GM23248 (cell line): ENCODE measurements at regions not wholly inside any gene's neighbourhood (a gene's known extent, or its start where the extent isn't known, plus 50 kb on each side); places are given as distances from the start of the nearest gene placed in this dataset.
A peak's percentile ranks its signal among the peaks of the same experiment; 100 is the strongest.

Source experiments
- DNase-seq: peaks from one replicate; pipeline ENCODE4 v3.0.0-alpha.2; 2015
- H2AFZ ChIP-seq: fragments of 200-600 bp; sonication (generic); 2 replicates; pipeline ENCODE4 v1.6.1; 2016; ENCODE audit warnings: antibody characterized with exemption
- H3F3A ChIP-seq: fragments of 200-600 bp; sonication (generic); 2 replicates; pipeline ENCODE4 v1.6.1; 2016; ENCODE audit warnings: mild to moderate bottlenecking, antibody characterized with exemption, mixed run types; ENCODE audit not compliant: insufficient read depth
- H3K27ac ChIP-seq: fragments of 200-600 bp; sonication (generic); 2 replicates; pipeline ENCODE4 v1.5.1; 2016; ENCODE audit warnings: mild to moderate bottlenecking
- H3K27me3 ChIP-seq: fragments of 200-600 bp; sonication (generic); replicated peaks from 2 replicates; pipeline ENCODE4 v1.6.1; 2016; ENCODE audit warnings: mild to moderate bottlenecking; ENCODE audit not compliant: insufficient read depth
- H3K36me3 ChIP-seq: fragments of 200-600 bp; sonication (generic); 2 replicates; pipeline ENCODE4 v1.6.1; 2016; ENCODE audit warnings: low read depth, mild to moderate bottlenecking
- H3K4me1 ChIP-seq: fragments of 200-600 bp; sonication (generic); 2 replicates; pipeline ENCODE4 v1.6.1; 2016; ENCODE audit warnings: mild to moderate bottlenecking; ENCODE audit not compliant: insufficient read depth
- H3K4me2 ChIP-seq: fragments of 200-600 bp; sonication (generic); one replicate; pipeline ENCODE4 v1.6.1; 2016; ENCODE audit warnings: mild to moderate bottlenecking; ENCODE audit not compliant: unreplicated experiment
- H3K4me3 ChIP-seq: fragments of 200-600 bp; sonication (generic); 2 replicates; pipeline ENCODE4 v1.5.1; 2016; ENCODE audit warnings: mild to moderate bottlenecking
- H3K79me2 ChIP-seq: fragments of 200-600 bp; sonication (generic); 2 replicates; pipeline ENCODE4 v1.6.1; 2016; ENCODE audit warnings: mild to moderate bottlenecking; ENCODE audit not compliant: insufficient read depth
- H3K9ac ChIP-seq: fragments of 200-600 bp; sonication (generic); 2 replicates; pipeline ENCODE4 v1.6.1; 2016; ENCODE audit warnings: mild to moderate bottlenecking
- H3K9me2 ChIP-seq: fragments of 200-600 bp; sonication (generic); 2 replicates; pipeline ENCODE4 v1.6.1; 2016; ENCODE audit warnings: mixed run types, mild to moderate bottlenecking, moderate library complexity; ENCODE audit not compliant: insufficient read depth
- H3K9me3 ChIP-seq: fragments of 200-600 bp; sonication (generic); one replicate; pipeline ENCODE4 v1.6.1; 2017; ENCODE audit warnings: low read depth
- H4K20me1 ChIP-seq: fragments of 200-600 bp; sonication (generic); 2 replicates; pipeline ENCODE4 v1.6.0; 2016; ENCODE audit not compliant: insufficient read depth
- EZH2 ChIP-seq: fragments of 200-600 bp; sonication (generic); IDR thresholded peaks from 2 replicates; pipeline ENCODE4 v1.6.1; 2018; ENCODE audit warnings: antibody characterized with exemption, mild to moderate bottlenecking; ENCODE audit not compliant: insufficient read depth, poor library complexity, severe bottlenecking
- EZH2phosphoT487 ChIP-seq: fragments of 200-600 bp; sonication (generic); IDR thresholded peaks from 2 replicates; pipeline ENCODE4 v1.6.1; 2018; ENCODE audit warnings: antibody characterized with exemption, moderate library complexity, mild to moderate bottlenecking, low read depth; ENCODE audit not compliant: insufficient read depth
- WGBS, 2 experiments: methylation state at CpG; one replicate each; pipeline ENCODE4 v1.1.6; 2015 to 2017; ENCODE audit warnings: low lambda C conversion rate in 2 of 2, low coverage in 1 of 2; ENCODE audit errors: missing lambda C conversion rate in 2 of 2; 5-methylcytosine and 5-hydroxymethylcytosine counted together
- in situ Hi-C: fragments of 300-500 bp; cut with MboI; formaldehyde crosslinking; loops from 2 replicates; pipeline ENCODE4 v1.15.0; 2020

DNA sequence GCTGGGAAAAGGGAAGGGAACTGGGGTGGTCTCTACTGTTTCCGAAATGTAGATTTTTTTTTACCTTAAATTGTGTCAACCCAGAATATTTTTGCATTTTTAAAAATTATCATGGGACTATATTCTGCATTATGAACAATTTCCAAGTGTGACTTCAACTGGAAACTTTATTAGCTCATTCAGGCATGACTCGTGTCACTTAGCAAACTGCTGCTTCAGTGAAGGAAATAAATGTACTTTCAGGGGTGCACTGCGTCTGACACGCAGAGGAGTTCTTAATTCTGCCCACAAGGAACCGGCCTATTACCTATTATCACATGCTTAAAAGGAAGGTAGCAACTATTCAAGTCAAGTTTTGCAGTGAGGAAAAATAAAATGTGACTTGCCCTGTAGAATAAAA lies 291.3 kb upstream of the PRDM1 start:
- Histone ChIP-seq H3K4me2 (no peak overlapping the region), H3K27ac (no peak overlapping the region), H3K9me3 (no peaks in the 10 kb centered on the region), H3K79me2 (no peaks in the 10 kb centered on the region), H3K4me1 (peaks cover 30% of the 10 kb centered on the region), H3F3A (peaks cover 23% of the 10 kb centered on the region), H3K9ac (no peak overlapping the region), H2AFZ (no peak overlapping the region), H3K27me3 (no peaks in the 10 kb centered on the region), H3K36me3 (no peaks in the 10 kb centered on the region), H4K20me1 (no peaks in the 10 kb centered on the region), H3K4me3 (no peak overlapping the region), H3K9me2 (no peaks in the 10 kb centered on the region)
- WGBS, 2 experiments: 51 to 65% methylated on average over 5 of the region's 5 CpGs
- in situ Hi-C loops: no loop called here
- no peak for TF ChIP-seq EZH2phosphoT487
- TF ChIP-seq EZH2: no peak
- DNase-seq: peak; percentile 35

DNA sequence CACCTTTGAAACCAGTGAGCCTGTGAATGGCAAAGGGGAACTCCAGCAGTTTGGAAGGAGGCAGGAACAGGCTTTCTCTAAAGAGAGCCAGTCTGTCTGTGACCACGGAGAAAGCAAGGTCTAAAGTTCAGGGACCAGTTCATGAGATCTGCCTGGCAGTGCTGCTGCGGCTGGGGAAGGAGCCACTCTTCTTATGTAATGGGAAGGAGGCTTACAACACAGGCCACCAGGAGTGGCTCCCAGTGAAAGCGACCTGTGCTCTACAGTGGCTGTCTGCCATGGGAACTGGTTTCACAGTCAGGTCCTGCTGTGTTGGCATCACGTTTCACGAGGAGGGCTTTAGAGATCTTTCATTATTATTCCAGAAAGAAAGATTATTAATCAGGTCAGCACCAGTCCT lies 291.9 kb upstream of the PRDM1 start:
- Histone ChIP-seq H2AFZ (peak overlapping the region; percentile 18; the same call in 1 of the 2 replicates), H3K9ac (no peak overlapping the region), H3K9me3 (no peaks in the 10 kb centered on the region), H3K4me2 (no peak overlapping the region), H4K20me1 (no peaks in the 10 kb centered on the region), H3K27ac (no peak overlapping the region), H3K36me3 (no peaks in the 10 kb centered on the region), H3K79me2 (no peaks in the 10 kb centered on the region), H3F3A (peaks cover 23% of the 10 kb centered on the region), H3K27me3 (no peaks in the 10 kb centered on the region), H3K4me3 (no peak overlapping the region), H3K4me1 (peaks cover 30% of the 10 kb centered on the region), H3K9me2 (no peaks in the 10 kb centered on the region)
- TF ChIP-seq EZH2phosphoT487 (no peak), EZH2 (no peak)
- WGBS, 2 experiments: 24 to 25% methylated on average over 5 of the region's 5 CpGs
- peak; percentile 55 for DNase-seq
- in situ Hi-C loops: no loop called here

DNA sequence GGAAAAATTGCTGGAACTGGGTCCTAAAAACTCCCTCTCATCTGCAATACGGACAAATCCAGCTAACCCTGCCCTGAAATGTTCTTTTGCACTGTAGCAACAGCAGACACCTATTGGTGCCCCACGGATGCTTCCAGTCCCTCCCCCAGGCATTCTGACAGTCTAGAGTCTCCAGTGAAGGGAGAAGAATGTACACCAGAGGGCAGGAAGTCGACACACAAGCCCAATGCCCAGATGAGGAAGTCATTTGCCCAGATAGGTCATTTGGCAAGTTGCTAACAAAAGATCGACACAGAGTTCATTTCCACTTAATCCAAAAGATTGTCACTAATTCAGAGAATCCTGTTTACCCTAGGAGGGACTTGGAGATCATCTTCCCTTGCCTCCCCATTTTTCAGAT lies 293.0 kb upstream of the PRDM1 start:
- Histone ChIP-seq H3K36me3 (no peaks in the 10 kb centered on the region), H3K9me3 (no peaks in the 10 kb centered on the region), H3F3A (peaks cover 17% of the 10 kb centered on the region), H3K4me3 (no peak overlapping the region), H3K4me2 (no peak overlapping the region), H3K4me1 (peaks cover 18% of the 10 kb centered on the region), H3K9me2 (no peaks in the 10 kb centered on the region), H4K20me1 (no peaks in the 10 kb centered on the region), H3K79me2 (no peaks in the 10 kb centered on the region), H3K27me3 (no peaks in the 10 kb centered on the region), H2AFZ (no peak overlapping the region), H3K27ac (no peak overlapping the region), H3K9ac (no peak overlapping the region)
- no peak for TF ChIP-seq EZH2phosphoT487
- TF ChIP-seq EZH2: no peak
- in situ Hi-C loops: no loop called here
- no peak for DNase-seq
- 90% methylated on average over 4 of the region's 4 CpGs for WGBS, 2 experiments

DNA sequence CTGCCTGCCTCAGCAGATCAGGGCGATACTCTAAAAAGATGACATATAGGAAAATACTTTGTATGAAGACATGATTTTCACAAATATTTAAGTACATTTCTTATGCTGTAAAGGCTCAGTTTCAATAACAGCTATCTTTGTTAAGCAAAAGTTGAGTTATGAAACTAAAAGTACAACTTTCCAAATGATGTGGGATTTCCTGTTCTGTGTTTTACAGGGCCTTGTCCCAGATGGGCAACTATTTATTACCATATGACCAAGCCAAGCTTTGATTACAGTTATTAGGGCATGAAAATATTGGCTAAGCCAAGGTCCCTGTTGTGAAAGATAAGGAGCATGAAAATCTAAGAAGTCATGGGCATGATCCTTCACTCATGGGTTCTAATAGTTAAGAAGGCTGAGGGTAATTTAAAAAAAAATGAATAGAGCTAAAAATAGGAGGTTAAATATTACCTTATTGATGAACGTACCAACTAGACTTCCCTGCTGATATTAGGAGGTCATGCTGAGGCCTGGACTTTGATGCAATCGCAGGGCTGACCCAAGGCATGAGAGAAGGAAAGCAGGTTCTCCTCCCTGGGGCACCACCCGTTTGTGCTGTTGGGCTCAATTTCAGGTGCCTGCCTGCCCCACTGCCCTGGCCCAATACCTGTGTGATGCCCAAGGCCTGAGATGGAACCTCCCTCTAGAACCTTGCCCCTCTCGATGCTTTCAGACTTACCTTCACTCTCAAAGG lies 294.4 kb upstream of the PRDM1 start:
- Histone ChIP-seq H4K20me1 (no peaks in the 10 kb centered on the region), H3K27me3 (no peaks in the 10 kb centered on the region), H3F3A (peaks cover 4% of the 10 kb centered on the region; the same call in 1 of the 2 replicates), H3K9me3 (no peaks in the 10 kb centered on the region), H2AFZ (no peak overlapping the region), H3K9ac (no peak overlapping the region), H3K4me2 (no peak overlapping the region), H3K79me2 (no peaks in the 10 kb centered on the region), H3K36me3 (no peaks in the 10 kb centered on the region), H3K4me3 (no peak overlapping the region), H3K27ac (no peak overlapping the region), H3K4me1 (peaks cover 6% of the 10 kb centered on the region; the same call in 1 of the 2 replicates), H3K9me2 (no peaks in the 10 kb centered on the region)
- in situ Hi-C loops: no loop called here
- DNase-seq: no peak
- no peak for TF ChIP-seq EZH2phosphoT487
- TF ChIP-seq EZH2: no peak
- 67 to 72% methylated on average over 5 of the region's 5 CpGs for WGBS, 2 experiments
